ENCODE measurements at regions not wholly inside any gene's neighbourhood (a gene's known extent, or its start where the extent isn't known, plus 50 kb on each side); places are given as distances from the start of the nearest gene placed in this dataset.

GRCh38 chr5:44868541-44868940, 59.8 kb downstream of the MRPS30 start:
- TF ChIP-seq, protein P1, sequence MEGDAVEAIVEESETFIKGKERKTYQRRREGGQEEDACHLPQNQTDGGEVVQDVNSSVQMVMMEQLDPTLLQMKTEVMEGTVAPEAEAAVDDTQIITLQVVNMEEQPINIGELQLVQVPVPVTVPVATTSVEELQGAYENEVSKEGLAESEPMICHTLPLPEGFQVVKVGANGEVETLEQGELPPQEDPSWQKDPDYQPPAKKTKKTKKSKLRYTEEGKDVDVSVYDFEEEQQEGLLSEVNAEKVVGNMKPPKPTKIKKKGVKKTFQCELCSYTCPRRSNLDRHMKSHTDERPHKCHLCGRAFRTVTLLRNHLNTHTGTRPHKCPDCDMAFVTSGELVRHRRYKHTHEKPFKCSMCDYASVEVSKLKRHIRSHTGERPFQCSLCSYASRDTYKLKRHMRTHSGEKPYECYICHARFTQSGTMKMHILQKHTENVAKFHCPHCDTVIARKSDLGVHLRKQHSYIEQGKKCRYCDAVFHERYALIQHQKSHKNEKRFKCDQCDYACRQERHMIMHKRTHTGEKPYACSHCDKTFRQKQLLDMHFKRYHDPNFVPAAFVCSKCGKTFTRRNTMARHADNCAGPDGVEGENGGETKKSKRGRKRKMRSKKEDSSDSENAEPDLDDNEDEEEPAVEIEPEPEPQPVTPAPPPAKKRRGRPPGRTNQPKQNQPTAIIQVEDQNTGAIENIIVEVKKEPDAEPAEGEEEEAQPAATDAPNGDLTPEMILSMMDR (conservative IDR thresholded peaks at IDR 0.05; ENCODE audit: low read depth, low read length): no peak
- no peak for DNase-seq (ENCODE audit: low read depth)
- no peak overlapping the region for H3K4me3 ChIP-seq (ENCODE audit: low read length)

GRCh38 chr5:44869928-44870327, 61.2 kb downstream of the MRPS30 start:
- DNase-seq (ENCODE audit: low read depth): no peak
- no peak overlapping the region for H3K4me3 ChIP-seq (ENCODE audit: low read length)
- TF ChIP-seq, protein P1 (conservative IDR thresholded peaks at IDR 0.05; ENCODE audit: low read depth, low read length): no peak

DNA sequence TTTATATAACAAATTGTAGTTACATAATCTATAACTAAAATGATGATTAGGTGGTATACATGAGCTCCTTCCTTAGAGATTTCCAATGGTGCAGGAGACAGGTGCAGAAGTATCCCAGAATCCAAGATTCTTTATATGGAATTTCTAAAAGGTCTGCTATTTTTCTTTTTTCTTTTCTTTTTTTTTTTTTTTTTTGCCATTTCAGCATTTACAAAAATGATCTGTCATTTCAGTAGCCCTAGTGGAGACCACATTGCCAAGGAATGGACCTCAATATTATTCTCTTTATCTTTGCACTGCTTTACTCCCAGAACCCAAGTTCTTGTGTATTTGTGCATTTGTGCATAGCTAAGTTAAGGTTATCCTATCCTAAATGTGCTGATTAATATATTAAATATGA, 61.7 kb downstream of the MRPS30 start:
- TF ChIP-seq, protein P1 (conservative IDR thresholded peaks at IDR 0.05; ENCODE audit: low read depth, low read length): no peak
- DNase-seq (ENCODE audit: low read depth): no peak
- no peak overlapping the region for H3K4me3 ChIP-seq (ENCODE audit: low read length)

DNA sequence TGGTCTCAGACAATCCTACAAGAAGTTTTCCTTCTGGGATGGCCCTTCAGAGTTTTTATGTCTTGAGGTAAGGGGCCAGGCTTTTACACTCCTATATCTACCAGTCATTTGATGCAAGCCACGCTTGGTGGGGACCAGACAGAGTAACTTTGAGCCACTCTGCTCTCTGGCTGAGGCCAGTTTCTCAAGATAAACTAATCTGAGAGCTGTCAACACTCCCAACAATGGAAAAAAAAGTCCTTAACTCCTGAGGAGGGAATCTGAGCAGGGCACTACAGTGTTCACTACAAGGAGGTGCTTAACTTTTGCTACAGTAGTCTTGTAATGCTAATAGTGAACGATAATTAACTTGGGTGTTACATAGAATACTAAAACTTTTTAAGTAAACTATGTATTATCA, 62.7 kb downstream of the MRPS30 start:
- TF ChIP-seq, protein P1 (conservative IDR thresholded peaks at IDR 0.05; ENCODE audit: low read depth, low read length): no peak
- no peak overlapping the region for H3K4me3 ChIP-seq (ENCODE audit: low read length)

DNA sequence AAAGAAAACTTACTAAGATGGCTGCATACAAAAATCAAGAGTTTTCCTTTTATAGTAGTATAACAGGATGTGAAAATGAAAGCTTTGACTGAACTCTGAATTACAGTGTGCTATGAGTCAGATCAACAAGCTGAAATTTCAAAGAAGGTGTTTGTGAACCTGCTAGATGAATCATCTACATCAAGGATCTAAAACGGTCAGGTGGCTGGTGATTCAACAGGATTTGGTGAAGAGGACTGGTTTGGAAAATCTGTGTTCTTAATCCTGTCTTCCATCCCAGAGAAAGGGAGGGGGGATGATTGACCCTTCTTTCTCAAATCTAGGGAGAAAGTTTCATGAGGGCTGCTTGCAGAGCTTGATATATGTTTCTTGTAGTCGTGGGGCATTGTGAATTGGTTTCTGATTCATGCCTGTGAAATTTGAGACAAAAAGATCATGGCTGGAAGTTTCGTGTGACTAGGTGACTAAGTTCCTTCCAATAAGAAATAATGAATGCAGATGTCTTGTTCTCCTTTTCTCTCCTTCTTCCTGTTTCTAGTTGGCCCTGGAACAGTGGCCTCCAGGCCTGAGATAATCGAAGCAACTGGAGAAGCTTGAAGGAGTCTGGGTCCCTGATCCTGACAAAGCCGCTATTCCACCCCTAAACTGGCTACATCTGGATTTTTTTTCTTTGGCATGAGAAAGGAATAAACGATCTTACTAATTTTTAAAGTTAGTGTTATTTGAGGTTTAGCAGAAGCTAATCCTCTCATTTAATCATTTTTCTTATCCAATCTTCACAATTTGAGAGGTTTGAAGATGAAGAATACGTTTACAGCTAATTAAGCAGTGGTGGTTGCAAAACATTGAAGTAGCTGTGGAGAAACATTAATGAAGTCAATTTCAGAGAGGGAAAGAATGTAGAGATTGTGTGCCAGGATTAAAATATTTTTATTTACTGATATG, 67.2 kb downstream of the MRPS30 start:
- TF ChIP-seq, protein P1 (conservative IDR thresholded peaks at IDR 0.05; ENCODE audit: low read depth, low read length): no peak
- DNase-seq (ENCODE audit: low read depth): peak; percentile 95
- no peak overlapping the region for H3K4me3 ChIP-seq (ENCODE audit: low read length)

More for the DNA sequence above, 62.7 kb downstream of the MRPS30 start:
- no peak for DNase-seq (ENCODE audit: low read depth)

DNA sequence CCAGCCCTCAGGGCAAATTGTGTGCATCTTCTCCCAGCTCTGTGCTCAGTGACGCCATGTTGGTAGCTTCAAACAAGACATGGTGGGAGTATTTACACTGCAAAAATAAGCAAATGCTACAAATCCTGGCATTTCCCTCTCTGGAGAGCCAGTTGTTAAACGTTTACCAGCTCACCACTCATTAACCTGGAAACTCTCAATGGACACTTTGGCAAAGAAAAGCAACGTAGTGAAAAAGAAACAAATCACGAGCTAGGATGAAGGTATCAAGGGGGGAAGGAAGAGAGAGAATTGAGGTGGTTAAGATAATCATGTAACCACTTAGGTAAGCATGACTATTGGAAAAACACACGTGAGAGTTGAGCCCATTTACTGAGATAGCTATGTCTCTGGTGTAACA, 72.5 kb downstream of the MRPS30 start:
- DNase-seq (ENCODE audit: low read depth): no peak
- TF ChIP-seq, protein P1 (conservative IDR thresholded peaks at IDR 0.05; ENCODE audit: low read depth, low read length): no peak
- no peak overlapping the region for H3K4me3 ChIP-seq (ENCODE audit: low read length)

GRCh38 chr5:44884036-44884435, 75.3 kb downstream of the MRPS30 start:
- no peak overlapping the region for H3K4me3 ChIP-seq (ENCODE audit: low read length)
- TF ChIP-seq, protein P1 (conservative IDR thresholded peaks at IDR 0.05; ENCODE audit: low read depth, low read length): no peak
- DNase-seq (ENCODE audit: low read depth): no peak

Measured in retinal pigment epithelial cell (primary cell).